ENCODE measurements at regions not wholly inside any gene's neighbourhood (a gene's known extent, or its start where the extent isn't known, plus 50 kb on each side); places are given as distances from the start of the nearest gene placed in this dataset.
"Not testable (repeated sequence)": the region's sequence is repeated elsewhere in the genome, so short reads cannot be mapped to it uniquely, and the experiment has no call there.

DNA sequence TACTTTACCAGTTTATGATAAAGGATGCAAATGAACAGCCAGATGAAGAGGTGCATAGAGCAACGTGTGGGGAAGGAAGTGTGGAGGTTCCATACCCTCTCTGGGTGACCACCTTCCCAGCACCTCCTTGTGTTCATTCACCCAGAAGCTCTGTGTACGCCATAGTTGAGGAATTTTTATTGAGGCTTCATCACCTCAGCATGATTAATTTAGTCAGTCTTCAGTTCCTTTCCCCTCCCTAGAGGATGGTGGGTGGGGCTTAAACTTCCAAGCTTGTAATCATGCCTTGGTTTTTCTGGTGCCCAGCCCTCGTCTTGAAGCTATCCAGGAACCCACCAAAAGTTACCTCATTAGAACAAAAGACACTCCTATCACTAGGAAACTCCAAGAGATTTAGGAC, 162.7 kb downstream of the PLCE1 start:
- TF ChIP-seq PRDM1 (tag by site-specific recombination; IDR thresholded peaks at IDR 0.05) (no peak), MEIS1 (CRISPR knock-in tag; IDR thresholded peaks at IDR 0.05; ENCODE audit: borderline replicate concordance) (no peak), OVOL3 (tag by site-specific recombination; IDR thresholded peaks at IDR 0.05) (no peak), BCL11B (tag by site-specific recombination; IDR thresholded peaks at IDR 0.05; ENCODE audit: low read depth) (no peak), ZNF654 (tag by site-specific recombination; IDR thresholded peaks at IDR 0.05; ENCODE audit: low read depth) (no peak), IKZF3 (tag by site-specific recombination; IDR thresholded peaks at IDR 0.05) (no peak), ZNF211 (tag by site-specific recombination; IDR thresholded peaks at IDR 0.05; ENCODE audit: low read depth) (no peak), BCL6B (tag by site-specific recombination; IDR thresholded peaks at IDR 0.05) (no peak), TSHZ1 (tag by site-specific recombination; IDR thresholded peaks at IDR 0.05; ENCODE audit: borderline replicate concordance) (no peak), ZNF423 (tag by site-specific recombination; IDR thresholded peaks at IDR 0.05) (no peak), ZFHX2 (tag by site-specific recombination; conservative IDR thresholded peaks at IDR 0.05) (no peak)
- TF ChIP-seq, protein P1, sequence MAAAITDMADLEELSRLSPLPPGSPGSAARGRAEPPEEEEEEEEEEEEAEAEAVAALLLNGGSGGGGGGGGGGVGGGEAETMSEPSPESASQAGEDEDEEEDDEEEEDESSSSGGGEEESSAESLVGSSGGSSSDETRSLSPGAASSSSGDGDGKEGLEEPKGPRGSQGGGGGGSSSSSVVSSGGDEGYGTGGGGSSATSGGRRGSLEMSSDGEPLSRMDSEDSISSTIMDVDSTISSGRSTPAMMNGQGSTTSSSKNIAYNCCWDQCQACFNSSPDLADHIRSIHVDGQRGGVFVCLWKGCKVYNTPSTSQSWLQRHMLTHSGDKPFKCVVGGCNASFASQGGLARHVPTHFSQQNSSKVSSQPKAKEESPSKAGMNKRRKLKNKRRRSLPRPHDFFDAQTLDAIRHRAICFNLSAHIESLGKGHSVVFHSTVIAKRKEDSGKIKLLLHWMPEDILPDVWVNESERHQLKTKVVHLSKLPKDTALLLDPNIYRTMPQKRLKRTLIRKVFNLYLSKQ (tag by site-specific recombination; IDR thresholded peaks at IDR 0.05; ENCODE audit: borderline replicate concordance): no peak
- ChIA-PET CTCF (no interaction called here), POLR2A (no interaction called here)

DNA sequence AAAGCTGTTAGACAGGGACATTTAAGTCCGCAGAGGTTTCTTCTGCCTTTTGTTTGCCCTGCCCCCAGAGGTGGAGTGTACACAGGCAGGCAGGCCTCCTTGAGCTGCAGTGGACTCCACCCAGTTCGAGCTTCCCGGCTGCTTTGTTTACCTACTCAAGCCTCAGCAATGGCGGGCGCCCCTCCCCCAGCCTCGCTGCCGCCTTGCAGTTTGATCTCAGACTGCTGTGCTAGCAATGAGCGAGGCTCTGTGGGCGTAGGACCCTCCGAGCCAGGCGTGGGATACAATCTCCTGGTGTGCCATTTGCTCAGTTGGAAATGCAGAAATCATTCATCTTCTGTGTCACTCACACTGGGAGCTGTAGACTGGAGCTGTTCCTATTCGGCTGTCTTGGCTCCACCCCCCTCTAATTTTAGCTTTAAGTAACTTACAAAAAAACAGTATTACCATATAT, 171.5 kb downstream of the PLCE1 start:
- H3K9me3 ChIP-seq (ENCODE audit: control insufficient read depth, insufficient read depth, low read depth, low read length); POLR2A ChIA-PET; H3K4me1 ChIP-seq (ENCODE audit: control insufficient read depth, insufficient read depth, low read length); H3K36me3 ChIP-seq (ENCODE audit: control insufficient read depth in 2 of 2, insufficient read depth in 1 of 2, low read length in 2 of 2); H3K27ac ChIP-seq (ENCODE audit: extremely low read depth, low read depth, low read length); H3K4me3 ChIP-seq (ENCODE audit: low read depth, low read length): not testable (repeated sequence)
- CTCF ChIA-PET: interaction anchor here (0.9 kb wide), 1 partner anchor 248 kb away, joined by 4 read pairs; no protein-coding TSS in a partner anchor
- TF ChIP-seq ZFHX2 (tag by site-specific recombination; conservative IDR thresholded peaks at IDR 0.05) (peak; percentile 76), YY1 (tag by site-specific recombination; IDR thresholded peaks at IDR 0.05) (peak; percentile 49; the same call in 1 of the 2 replicates), ZIC2 (tag by site-specific recombination; IDR thresholded peaks at IDR 0.05) (peak; percentile 50; the same call in 1 of the 2 replicates), ZBTB17 (tag by site-specific recombination; IDR thresholded peaks at IDR 0.05) (peak; percentile 49; the same call in 1 of the 2 replicates), ZNF341 (tag by site-specific recombination; IDR thresholded peaks at IDR 0.05; ENCODE audit: low read depth) (peak; percentile 81), GLIS1 (tag by site-specific recombination; IDR thresholded peaks at IDR 0.05) (0 out of 2 replicates have a peak, but pooled peaks have one; percentile 8), EGR2 (tag by site-specific recombination; IDR thresholded peaks at IDR 0.05; ENCODE audit: low read depth) (peak; percentile 75)
- TF ChIP-seq, protein P2, sequence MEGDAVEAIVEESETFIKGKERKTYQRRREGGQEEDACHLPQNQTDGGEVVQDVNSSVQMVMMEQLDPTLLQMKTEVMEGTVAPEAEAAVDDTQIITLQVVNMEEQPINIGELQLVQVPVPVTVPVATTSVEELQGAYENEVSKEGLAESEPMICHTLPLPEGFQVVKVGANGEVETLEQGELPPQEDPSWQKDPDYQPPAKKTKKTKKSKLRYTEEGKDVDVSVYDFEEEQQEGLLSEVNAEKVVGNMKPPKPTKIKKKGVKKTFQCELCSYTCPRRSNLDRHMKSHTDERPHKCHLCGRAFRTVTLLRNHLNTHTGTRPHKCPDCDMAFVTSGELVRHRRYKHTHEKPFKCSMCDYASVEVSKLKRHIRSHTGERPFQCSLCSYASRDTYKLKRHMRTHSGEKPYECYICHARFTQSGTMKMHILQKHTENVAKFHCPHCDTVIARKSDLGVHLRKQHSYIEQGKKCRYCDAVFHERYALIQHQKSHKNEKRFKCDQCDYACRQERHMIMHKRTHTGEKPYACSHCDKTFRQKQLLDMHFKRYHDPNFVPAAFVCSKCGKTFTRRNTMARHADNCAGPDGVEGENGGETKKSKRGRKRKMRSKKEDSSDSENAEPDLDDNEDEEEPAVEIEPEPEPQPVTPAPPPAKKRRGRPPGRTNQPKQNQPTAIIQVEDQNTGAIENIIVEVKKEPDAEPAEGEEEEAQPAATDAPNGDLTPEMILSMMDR (tag by site-specific recombination; IDR thresholded peaks at IDR 0.05): peak; percentile 49

More for the DNA sequence above, 162.7 kb downstream of the PLCE1 start:
- Histone ChIP-seq H3K36me3 (ENCODE audit: control insufficient read depth in 2 of 2, insufficient read depth in 1 of 2, low read length in 2 of 2) (no peaks in the 10 kb centered on the region), H3K27ac (ENCODE audit: extremely low read depth, low read depth, low read length) (no peak overlapping the region), H3K4me3 (ENCODE audit: low read depth, low read length) (no peak overlapping the region), H3K9me3 (ENCODE audit: control insufficient read depth, insufficient read depth, low read depth, low read length) (no peaks in the 10 kb centered on the region), H3K4me1 (ENCODE audit: control insufficient read depth, insufficient read depth, low read length) (no peaks in the 10 kb centered on the region)

Measured in HEK293 (cell line).